GM21786 (cell line): ENCODE measurements at regions not wholly inside any gene's neighbourhood (a gene's known extent, or its start where the extent isn't known, plus 50 kb on each side); places are given as distances from the start of the nearest gene placed in this dataset.
"Not testable (repeated sequence)": the region's sequence is repeated elsewhere in the genome, so short reads cannot be mapped to it uniquely, and the experiment has no call there.

ENCODE experiments used
- ATAC-seq: cut with Tn5 transposase; IDR thresholded peaks from one replicate; pipeline ENCODE4 v1.9.1; 2021; ENCODE audit not compliant: unreplicated experiment

GRCh38 chr4:23117826-23118225 lies 425.1 kb downstream of the GBA3 start:
- no peak for ATAC-seq

DNA sequence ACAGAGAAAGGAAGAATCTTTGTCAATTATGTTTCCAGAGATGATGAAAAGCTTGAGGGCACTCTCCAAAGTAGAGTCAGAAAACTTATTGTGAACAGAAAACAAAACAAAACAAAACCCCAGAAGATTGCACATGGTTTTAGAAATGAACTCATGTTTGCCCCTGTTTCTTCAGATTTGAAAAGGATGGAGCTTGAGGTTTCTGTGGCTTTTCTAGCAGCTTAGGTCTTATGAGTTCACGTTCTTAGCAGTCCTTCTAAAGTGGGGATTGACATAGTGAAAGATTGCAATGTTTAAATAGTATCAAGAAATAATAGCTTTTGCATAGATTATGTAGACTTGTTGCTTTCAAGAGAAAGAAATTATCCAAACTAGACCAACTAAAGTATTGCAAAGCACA lies 421.8 kb downstream of the GBA3 start:
- no peak for ATAC-seq

DNA sequence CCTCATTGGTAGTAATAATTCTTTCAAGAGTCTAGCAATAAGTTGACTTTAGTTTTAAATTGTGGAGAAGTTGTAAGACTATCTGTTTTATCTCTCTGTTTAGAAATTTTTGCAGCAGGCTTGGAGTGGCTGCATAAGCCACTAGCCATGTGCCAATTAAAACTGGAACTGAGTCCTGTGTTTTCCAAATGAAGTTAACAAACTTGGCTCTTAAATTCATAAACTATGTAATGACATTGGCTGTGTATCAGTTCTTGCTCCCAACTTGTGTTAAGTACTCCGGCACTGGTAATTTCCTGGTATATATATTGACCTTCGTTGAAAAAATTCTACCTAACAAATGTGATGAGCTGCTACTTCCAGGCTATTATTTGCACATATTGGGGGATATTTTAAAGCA lies 420.4 kb downstream of the GBA3 start:
- ATAC-seq: no peak

DNA sequence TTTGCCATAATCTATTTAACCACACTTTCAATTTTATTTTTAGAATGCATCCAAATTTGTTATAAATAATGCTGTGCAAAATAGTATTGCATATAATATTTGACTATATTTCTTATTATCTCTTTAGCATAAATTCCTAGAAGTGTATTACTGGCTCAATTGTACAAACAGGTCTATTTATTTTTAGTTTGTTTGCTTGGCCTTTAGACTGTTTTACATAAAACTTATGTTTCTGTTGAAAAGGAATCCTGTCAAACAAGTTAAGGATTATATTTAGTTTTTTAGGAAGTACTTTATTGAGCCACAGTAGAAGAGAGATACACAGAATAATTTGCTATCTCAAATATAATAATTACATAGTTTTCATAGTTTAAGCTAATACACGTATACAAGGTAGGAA lies 413.8 kb downstream of the GBA3 start:
- ATAC-seq: no peak

GRCh38 chr4:23105759-23106370 lies 413.1 kb downstream of the GBA3 start:
- ATAC-seq: no peak

GRCh38 chr4:23097251-23097650 lies 404.5 kb downstream of the GBA3 start:
- no peak for ATAC-seq

DNA sequence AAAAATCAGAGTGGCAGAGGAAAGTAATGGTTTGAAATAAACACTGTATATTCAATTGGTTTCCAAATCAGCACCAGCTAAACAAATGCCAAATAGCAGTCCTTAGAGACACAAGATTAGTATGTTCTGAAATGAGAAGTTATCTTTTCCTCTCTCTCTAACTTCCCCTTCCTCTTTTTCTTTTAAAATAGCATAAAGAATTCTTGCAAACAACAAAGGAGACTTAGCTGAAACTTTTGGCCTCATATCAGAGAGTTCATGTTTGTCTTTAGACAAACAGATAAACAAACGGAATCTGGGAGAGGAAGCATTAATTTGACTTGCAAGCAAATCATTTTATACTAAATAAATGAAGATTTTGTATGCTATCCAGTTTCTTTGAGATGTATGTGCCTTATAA lies 399.0 kb downstream of the GBA3 start:
- ATAC-seq: no peak

- ATAC-seq: no peak
Observed at GRCh38 chr4:23085249-23085568, 392.5 kb downstream of the GBA3 start.

DNA sequence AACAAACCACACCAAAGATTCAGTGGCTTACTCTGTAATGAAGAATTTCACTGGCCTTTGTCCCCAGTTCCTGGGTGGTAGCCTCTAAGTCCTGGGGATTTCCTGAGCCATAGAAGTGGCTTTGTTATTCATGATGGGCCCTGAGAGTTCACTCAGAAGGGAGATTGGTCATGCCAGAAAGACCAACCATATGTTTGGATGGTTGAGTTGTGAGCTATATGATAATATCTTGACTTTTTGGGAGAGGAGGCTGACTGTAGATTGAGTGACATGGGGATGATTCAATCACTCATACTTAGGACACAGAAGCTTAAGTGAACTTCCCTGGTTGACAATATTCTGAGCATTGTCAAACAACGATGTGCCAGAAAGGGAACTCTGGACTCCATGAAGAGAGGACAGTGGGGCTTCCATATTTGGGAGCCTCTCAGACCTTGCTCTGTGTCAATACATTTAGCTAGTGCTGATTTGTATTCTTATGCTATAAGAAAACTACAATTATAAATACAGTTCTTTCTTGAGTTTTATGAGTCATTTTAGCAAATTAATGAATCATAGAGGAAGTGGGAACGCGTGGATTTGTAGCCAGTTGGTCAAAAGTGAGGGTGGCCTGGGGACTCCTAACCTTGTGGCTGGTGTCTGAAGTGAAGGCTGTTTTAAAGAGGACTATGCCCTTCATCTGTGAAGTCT lies 392.0 kb downstream of the GBA3 start:
- no peak for ATAC-seq

GRCh38 chr4:23083391-23083790 lies 390.7 kb downstream of the GBA3 start:
- ATAC-seq: no peak

DNA sequence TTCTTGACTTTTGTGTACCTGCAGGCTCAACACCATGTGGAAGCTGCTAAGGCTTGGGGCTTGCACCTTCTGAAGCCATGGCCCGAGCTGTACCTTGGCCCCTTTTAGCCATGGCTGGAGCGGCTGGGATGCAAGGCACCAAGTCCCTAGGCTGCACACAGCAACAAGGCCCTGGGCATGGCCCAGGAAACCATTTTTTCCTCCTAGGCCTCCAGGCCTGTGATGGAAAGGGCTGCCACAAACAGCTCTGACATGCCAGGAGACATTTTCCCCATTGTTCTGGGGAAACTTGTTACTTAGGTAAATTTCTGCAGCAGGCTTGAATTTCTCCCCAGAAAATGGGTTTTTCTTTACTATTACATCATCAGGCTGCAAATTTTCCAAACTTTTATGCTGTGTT lies 387.4 kb downstream of the GBA3 start:
- not testable (repeated sequence) for ATAC-seq

DNA sequence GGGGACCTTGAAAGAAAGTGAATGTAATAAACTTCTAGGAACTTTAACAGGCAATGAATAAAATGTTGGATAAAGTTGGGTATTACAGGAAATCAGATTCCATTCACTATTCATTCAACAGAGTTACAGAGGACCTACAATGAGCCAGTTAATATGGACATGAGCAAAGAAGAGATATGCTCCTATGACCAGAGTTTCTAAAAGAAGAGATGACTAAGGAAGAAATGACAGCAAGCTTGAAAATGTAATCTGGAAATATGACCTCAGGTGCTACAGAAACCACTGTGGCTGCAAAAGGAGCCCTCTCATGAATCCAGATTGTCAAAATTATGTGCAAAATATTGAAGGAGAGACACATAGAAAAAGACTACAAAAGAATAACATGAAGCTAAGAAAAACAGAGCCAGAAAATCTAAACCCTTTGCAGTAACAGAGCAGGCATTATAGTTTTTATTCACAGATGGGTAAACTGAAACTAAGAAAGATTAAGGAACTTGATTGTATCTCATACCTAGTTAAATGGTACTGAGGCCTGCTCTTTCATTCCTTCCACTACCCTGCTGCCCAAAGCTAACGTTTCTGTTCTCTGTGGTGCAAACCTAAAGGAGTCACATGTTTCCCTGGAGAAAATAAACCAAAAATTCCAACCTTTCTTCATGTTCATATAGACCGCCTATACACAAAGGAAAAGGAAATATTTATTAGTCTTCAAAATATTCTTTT lies 378.3 kb downstream of the GBA3 start:
- no peak for ATAC-seq

DNA sequence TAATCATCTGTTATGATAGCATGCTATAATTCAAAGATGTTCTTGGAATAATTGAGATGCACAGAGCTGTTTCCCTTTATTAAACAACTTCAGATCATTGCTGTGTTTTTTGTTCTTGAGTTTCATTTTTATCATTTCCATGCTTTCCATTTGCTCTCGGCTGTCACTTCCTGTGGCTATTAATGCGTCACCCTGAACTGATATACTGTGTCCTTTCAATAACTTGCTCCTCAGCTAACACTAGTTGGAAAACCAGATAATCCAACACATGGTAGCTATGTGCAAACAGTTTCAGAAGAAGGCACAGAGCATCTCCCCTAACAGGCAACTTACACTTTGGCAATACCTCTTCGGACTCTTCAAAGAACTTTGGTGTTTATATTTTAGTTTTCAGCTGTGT lies 376.0 kb downstream of the GBA3 start:
- no peak for ATAC-seq

DNA sequence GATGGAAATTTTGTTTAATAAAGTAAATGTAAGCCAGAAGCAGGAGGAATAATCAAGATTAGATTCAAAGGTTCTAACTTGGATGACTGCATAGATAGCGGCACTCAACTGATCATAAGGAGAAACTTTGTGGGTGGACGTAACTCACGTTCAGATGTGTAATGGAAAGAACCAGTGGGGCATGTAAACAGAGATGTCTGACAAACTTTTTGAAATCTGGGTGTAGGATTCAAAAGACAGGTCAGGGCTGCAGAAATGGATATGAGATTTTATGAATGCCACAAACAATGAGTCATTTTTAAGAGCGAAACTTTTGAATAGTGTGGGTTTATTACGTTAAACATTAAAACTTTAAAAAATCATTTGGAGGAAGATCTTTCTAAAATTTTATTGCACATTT lies 375.6 kb downstream of the GBA3 start:
- no peak for ATAC-seq

DNA sequence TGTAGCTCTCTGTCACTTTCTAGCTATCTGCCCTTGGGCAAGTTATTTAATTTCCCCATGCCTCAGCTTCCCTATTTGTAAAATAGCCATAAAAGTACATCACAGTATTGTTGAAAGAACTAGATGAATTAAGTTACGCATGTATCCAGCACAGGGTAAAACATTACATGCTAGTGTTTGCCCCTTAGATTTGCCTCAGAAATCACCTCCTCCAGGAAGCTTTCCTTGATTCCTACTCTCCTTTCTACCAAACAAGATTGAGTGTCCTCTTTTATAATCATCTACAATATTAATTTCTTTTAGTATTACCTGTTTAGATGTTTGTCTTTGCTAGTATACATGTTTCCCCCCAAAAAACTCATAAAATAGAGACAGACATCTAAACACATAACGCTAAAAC lies 369.5 kb downstream of the GBA3 start:
- no peak for ATAC-seq

DNA sequence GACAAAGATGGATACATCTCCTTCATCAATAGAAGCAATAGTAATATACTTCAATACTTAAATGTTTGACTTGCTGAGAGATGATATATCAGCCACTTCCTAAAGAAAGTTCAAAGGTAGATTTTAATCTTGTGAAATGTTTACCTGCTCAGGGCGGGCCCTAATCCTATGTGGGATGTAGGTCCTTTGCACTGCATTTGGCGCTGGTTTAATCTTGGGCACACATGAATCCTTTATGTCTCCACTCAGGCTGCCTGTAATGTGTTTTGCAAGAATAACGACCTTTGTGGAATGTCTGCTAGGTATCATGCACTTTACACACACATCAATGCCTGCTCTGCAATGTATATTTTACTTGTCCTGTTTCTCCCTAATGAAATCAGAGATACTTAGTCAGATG lies 368.7 kb downstream of the GBA3 start:
- no peak for ATAC-seq

GRCh38 chr4:23060776-23061175 lies 368.0 kb downstream of the GBA3 start:
- ATAC-seq: no peak

GRCh38 chr4:23058165-23058776 lies 365.5 kb downstream of the GBA3 start:
- no peak for ATAC-seq

- no peak for ATAC-seq
Observed at GRCh38 chr4:23041501-23041900, 348.8 kb downstream of the GBA3 start.

- ATAC-seq: no peak
Observed at GRCh38 chr4:23040539-23040938, 347.8 kb downstream of the GBA3 start.

DNA sequence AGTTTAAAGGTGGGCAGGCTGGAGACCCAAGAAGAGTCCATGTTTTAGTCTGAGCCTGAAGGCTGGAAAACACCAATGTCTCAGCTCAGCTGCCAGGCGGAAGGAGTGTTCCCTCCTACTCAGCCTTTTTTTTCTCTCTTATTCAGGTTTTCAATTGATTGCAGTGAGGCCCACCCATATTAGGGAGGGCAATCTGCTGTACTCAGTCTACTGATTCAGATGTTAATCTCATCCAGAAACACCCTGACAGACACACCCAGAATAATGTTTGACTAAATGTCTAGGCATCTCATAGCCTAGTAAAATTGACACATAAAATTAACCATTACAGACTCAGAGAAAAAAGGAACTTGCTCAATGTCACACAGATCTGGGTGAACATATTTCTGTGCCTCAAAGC lies 347.1 kb downstream of the GBA3 start:
- ATAC-seq: no peak
